ENCODE measurements at regions not wholly inside any gene's neighbourhood (a gene's known extent, or its start where the extent isn't known, plus 50 kb on each side); places are given as distances from the start of the nearest gene placed in this dataset.

GRCh38 chr1:234899041-234899729 lies 229.5 kb downstream of the TOMM20 start:
- DNase-seq (ENCODE audit: low read depth): no peak
- TF ChIP-seq, protein P1, sequence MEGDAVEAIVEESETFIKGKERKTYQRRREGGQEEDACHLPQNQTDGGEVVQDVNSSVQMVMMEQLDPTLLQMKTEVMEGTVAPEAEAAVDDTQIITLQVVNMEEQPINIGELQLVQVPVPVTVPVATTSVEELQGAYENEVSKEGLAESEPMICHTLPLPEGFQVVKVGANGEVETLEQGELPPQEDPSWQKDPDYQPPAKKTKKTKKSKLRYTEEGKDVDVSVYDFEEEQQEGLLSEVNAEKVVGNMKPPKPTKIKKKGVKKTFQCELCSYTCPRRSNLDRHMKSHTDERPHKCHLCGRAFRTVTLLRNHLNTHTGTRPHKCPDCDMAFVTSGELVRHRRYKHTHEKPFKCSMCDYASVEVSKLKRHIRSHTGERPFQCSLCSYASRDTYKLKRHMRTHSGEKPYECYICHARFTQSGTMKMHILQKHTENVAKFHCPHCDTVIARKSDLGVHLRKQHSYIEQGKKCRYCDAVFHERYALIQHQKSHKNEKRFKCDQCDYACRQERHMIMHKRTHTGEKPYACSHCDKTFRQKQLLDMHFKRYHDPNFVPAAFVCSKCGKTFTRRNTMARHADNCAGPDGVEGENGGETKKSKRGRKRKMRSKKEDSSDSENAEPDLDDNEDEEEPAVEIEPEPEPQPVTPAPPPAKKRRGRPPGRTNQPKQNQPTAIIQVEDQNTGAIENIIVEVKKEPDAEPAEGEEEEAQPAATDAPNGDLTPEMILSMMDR (conservative IDR thresholded peaks at IDR 0.05; ENCODE audit: low read depth, low read length): no peak
- H3K4me3 ChIP-seq (ENCODE audit: low read length): no peak overlapping the region

GRCh38 chr1:234898455-234899033 lies 230.1 kb downstream of the TOMM20 start:
- TF ChIP-seq, protein P1 (conservative IDR thresholded peaks at IDR 0.05; ENCODE audit: low read depth, low read length): no peak
- no peak overlapping the region for H3K4me3 ChIP-seq (ENCODE audit: low read length)
- DNase-seq (ENCODE audit: low read depth): no peak

DNA sequence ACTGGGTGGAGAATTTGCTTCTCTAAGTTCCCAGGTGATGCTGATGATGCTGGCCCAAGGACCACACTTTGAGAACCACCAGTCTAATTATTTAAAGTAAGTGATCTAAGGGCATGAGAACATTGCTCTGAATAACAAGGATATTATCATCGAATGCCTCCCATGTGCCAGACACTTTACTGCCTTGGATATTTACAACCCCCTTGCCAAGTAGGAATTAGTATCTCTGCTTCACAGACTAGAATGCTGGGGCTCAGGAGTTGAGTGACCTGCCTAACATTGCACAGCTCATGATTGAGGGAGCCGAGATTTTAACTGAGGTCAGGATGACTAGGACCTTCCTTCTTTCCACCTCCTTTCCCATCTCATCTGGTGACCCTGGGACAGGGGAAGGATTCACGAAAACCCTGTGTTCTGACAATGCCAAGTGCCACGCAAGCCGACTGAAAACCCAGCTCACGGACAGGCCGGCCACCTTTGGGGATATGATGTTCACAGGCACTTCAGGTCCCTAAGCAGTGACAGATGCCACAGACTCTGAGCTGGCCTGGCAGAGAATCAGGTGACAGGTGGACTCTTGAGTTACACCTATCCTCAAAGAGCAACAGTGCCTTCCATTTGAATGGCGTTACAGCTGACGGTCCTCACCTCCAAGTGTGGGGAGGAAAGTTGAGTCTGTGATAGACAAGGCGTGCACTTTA lies 230.7 kb downstream of the TOMM20 start:
- TF ChIP-seq, protein P1 (conservative IDR thresholded peaks at IDR 0.05; ENCODE audit: low read depth, low read length): no peak
- DNase-seq (ENCODE audit: low read depth): no peak
- H3K4me3 ChIP-seq (ENCODE audit: low read length): no peak overlapping the region

- TF ChIP-seq, protein P1 (conservative IDR thresholded peaks at IDR 0.05; ENCODE audit: low read depth, low read length): no peak
- DNase-seq (ENCODE audit: low read depth): no peak
- no peak overlapping the region for H3K4me3 ChIP-seq (ENCODE audit: low read length)
Observed at GRCh38 chr1:234897390-234897749, 231.3 kb downstream of the TOMM20 start.

- DNase-seq (ENCODE audit: low read depth): no peak
- TF ChIP-seq, protein P1 (conservative IDR thresholded peaks at IDR 0.05; ENCODE audit: low read depth, low read length): no peak
- no peak overlapping the region for H3K4me3 ChIP-seq (ENCODE audit: low read length)
Observed at GRCh38 chr1:234896477-234897389, 231.9 kb downstream of the TOMM20 start.

DNA sequence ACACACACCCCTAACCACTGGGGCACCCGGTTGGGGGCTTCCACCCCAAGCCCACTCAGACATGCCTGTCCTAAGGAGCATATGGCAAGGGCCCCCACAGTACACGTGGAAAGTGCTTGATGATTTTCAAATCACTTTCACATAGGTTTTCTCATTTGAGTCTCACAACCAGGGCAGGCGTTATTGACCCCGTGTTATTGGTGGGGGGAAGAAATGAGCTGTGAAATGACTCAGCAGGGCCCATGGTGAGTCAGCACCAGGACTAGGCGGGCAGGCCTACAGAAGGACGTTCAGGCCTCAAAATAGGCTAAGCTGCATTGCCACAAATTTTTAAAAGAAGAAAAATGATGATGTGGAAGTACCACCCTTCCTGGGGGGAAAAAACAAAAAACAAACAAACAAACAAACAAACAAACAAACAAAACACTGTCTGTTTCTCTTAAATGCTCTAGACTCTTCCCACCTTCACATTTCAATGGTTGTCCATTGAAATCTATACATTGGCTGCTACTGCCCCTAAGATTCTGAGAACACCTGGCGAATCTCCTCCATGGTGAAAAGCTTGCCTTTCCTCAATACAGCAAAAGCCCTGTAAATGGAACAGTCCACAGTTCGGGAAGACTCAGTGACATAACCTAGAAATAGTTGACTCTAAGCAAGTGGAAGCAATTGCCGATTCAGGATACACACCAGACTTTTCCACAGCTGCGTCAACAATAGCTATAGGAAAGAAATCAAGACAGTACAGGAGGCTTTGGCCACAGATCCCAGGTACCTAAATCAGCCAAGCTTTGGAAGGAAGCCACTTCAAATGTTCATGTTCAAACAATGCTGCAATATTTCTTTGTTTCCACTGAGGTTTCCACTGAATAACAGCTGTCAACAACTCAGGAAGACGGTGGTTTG lies 234.7 kb downstream of the TOMM20 start:
- no peak for DNase-seq (ENCODE audit: low read depth)
- TF ChIP-seq, protein P1 (conservative IDR thresholded peaks at IDR 0.05; ENCODE audit: low read depth, low read length): no peak
- no peak overlapping the region for H3K4me3 ChIP-seq (ENCODE audit: low read length)

Data from retinal pigment epithelial cell (primary cell).